KMS-11 (cell line): ENCODE measurements at regions not wholly inside any gene's neighbourhood (a gene's known extent, or its start where the extent isn't known, plus 50 kb on each side); places are given as distances from the start of the nearest gene placed in this dataset.

Experiments used
- H2AFZ ChIP-seq: fragments of 200-600 bp; sonication (generic); 2 replicates; pipeline ENCODE4 v1.6.1; 2016; ENCODE audit warnings: antibody characterized with exemption, mixed run types, low read depth
- H3K27ac ChIP-seq: fragments of 200-600 bp; sonication (generic); 2 replicates; pipeline ENCODE4 v1.6.1; 2016; ENCODE audit warnings: mild to moderate bottlenecking, mixed run types
- H3K27me3 ChIP-seq: fragments of 200-600 bp; sonication (generic); 2 replicates; pipeline ENCODE4 v1.6.1; 2017; ENCODE audit warnings: mild to moderate bottlenecking, low read depth, mixed run types, moderate library complexity; ENCODE audit not compliant: insufficient read depth
- H3K36me3 ChIP-seq: fragments of 200-600 bp; sonication (generic); 2 replicates; pipeline ENCODE4 v1.6.1; 2017; ENCODE audit warnings: mild to moderate bottlenecking, mixed run types; ENCODE audit not compliant: insufficient read depth
- H3K4me1 ChIP-seq: fragments of 200-600 bp; sonication (generic); 2 replicates; pipeline ENCODE4 v1.6.1; 2016; ENCODE audit warnings: mild to moderate bottlenecking, low read depth, mixed run types; ENCODE audit not compliant: poor library complexity, severe bottlenecking
- H3K4me2 ChIP-seq: fragments of 200-600 bp; sonication (generic); 2 replicates; pipeline ENCODE4 v1.7.0; 2016; ENCODE audit warnings: mild to moderate bottlenecking, mixed run types
- H3K4me3 ChIP-seq: fragments of 200-600 bp; sonication (generic); IDR thresholded peaks from 2 replicates; pipeline ENCODE4 v1.6.1; 2017; ENCODE audit warnings: low read depth, low read length, mixed read lengths; ENCODE audit not compliant: insufficient read depth
- H3K79me2 ChIP-seq: fragments of 200-600 bp; sonication (generic); 2 replicates; pipeline ENCODE4 v1.6.1; 2016; ENCODE audit warnings: low read depth, mixed run types; ENCODE audit not compliant: insufficient read depth
- H3K9ac ChIP-seq: fragments of 200-600 bp; sonication (generic); 2 replicates; pipeline ENCODE4 v1.6.1; 2016; ENCODE audit warnings: mild to moderate bottlenecking, mixed run types
- H4K20me1 ChIP-seq: fragments of 200-600 bp; sonication (generic); 2 replicates; pipeline ENCODE4 v1.6.1; 2016; ENCODE audit warnings: mild to moderate bottlenecking, mixed run types; ENCODE audit not compliant: insufficient read depth
- TF ChIP-seq, protein P1 (sequence below): fragments of 200-600 bp; sonication (generic); conservative IDR thresholded peaks from 2 replicates; pipeline ENCODE4 v1.6.1; 2017; ENCODE audit warnings: low read depth, mild to moderate bottlenecking, antibody characterized with exemption, low read length, moderate library complexity, mixed read lengths

GRCh38 chr6:167685654-167686053 lies 141.1 kb upstream of the AFDN start:
- TF ChIP-seq, protein P1, sequence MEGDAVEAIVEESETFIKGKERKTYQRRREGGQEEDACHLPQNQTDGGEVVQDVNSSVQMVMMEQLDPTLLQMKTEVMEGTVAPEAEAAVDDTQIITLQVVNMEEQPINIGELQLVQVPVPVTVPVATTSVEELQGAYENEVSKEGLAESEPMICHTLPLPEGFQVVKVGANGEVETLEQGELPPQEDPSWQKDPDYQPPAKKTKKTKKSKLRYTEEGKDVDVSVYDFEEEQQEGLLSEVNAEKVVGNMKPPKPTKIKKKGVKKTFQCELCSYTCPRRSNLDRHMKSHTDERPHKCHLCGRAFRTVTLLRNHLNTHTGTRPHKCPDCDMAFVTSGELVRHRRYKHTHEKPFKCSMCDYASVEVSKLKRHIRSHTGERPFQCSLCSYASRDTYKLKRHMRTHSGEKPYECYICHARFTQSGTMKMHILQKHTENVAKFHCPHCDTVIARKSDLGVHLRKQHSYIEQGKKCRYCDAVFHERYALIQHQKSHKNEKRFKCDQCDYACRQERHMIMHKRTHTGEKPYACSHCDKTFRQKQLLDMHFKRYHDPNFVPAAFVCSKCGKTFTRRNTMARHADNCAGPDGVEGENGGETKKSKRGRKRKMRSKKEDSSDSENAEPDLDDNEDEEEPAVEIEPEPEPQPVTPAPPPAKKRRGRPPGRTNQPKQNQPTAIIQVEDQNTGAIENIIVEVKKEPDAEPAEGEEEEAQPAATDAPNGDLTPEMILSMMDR = no peak
- H3K9ac ChIP-seq = no peak overlapping the region
- no peak overlapping the region for H3K4me2 ChIP-seq
- no peaks in the 10 kb centered on the region for H3K4me1 ChIP-seq
- no peaks in the 10 kb centered on the region for H3K79me2 ChIP-seq
- no peaks in the 10 kb centered on the region for H3K36me3 ChIP-seq
- H3K27ac ChIP-seq = no peak overlapping the region
- H3K27me3 ChIP-seq = no peaks in the 10 kb centered on the region
- no peak overlapping the region for H3K4me3 ChIP-seq
- no peaks in the 10 kb centered on the region for H4K20me1 ChIP-seq
- no peak overlapping the region for H2AFZ ChIP-seq

DNA sequence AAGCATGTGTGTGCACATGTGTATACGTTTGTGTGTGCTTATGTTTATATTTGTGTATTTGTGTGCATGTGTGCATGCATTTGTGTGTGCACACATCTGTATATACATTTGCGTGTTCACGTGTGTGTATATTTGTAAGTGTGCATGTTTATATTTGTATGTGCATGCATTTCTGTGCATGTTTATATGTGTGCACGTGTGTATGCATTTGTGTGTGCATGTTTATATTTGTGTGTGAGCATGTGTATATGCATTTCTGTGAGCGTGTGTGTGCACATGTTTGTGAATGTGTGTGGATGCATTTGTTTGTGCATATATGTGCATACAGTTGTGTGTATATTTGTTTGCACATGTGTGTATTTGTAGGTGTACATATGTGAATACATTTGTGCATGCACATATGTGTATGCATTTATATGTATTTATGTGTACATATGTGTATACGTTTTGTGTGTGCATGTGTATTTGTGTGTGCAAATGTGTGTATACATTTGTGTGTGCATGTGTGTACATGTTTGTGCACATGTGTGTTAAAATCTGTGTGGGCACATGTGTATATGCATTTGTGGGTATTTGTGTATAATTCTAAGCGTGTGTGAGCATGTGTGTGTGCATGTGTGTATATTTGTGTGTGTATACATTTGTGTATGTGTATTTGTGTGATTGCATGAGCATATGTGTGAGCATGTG lies 140.4 kb upstream of the AFDN start:
- Histone ChIP-seq H3K27me3 (no peaks in the 10 kb centered on the region), H3K4me3 (no peak overlapping the region), H3K9ac (no peak overlapping the region), H3K79me2 (no peaks in the 10 kb centered on the region), H3K36me3 (no peaks in the 10 kb centered on the region), H3K4me2 (no peak overlapping the region), H3K4me1 (no peaks in the 10 kb centered on the region), H3K27ac (no peak overlapping the region), H2AFZ (no peak overlapping the region), H4K20me1 (no peaks in the 10 kb centered on the region)
- TF ChIP-seq, protein P1 = no peak

DNA sequence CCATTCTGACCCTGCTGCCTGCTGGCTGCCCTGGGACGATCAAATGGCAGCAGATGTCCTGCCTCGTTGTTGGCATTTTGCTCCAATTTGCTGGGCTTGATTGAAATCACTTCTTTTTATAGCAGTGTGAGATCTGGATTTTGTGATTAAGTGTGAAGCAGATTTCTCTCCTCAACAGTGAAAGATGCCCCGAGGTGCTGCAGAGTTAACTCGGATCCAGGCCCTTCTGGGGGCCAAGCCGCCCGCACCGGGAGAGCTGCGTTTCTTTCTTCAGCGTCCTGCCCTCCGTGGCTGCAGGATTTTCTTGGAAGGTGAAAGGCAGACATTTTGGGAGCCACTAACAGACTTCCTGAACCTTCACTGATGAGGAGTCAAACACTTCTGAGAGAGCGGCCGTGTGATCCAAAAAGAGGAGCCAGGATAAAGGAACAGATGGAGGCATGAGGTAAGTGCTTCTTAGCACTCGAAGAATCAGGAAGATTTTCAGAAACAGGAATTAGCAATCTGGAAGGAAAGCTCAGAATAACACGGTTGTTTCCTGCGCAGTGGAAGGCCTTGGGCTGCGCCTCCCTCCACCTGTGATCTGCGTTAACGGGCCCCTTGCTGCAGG lies 139.5 kb upstream of the AFDN start:
- Histone ChIP-seq H3K27ac (no peak overlapping the region), H3K27me3 (no peaks in the 10 kb centered on the region), H3K4me3 (no peak overlapping the region), H4K20me1 (no peaks in the 10 kb centered on the region), H3K79me2 (no peaks in the 10 kb centered on the region), H3K4me2 (no peak overlapping the region), H3K9ac (no peak overlapping the region), H3K4me1 (no peaks in the 10 kb centered on the region), H2AFZ (no peak overlapping the region), H3K36me3 (no peaks in the 10 kb centered on the region)
- TF ChIP-seq, protein P1 = no peak

- Histone ChIP-seq H3K36me3 (no peaks in the 10 kb centered on the region), H4K20me1 (no peaks in the 10 kb centered on the region), H3K27me3 (no peaks in the 10 kb centered on the region), H3K27ac (no peak overlapping the region), H3K4me2 (no peak overlapping the region), H3K4me1 (no peaks in the 10 kb centered on the region), H2AFZ (no peak overlapping the region), H3K79me2 (no peaks in the 10 kb centered on the region), H3K4me3 (no peak overlapping the region), H3K9ac (no peak overlapping the region)
- TF ChIP-seq, protein P1 = no peak
Measured at GRCh38 chr6:167688123-167688522, 138.6 kb upstream of the AFDN start.
